HepG2 (cell line): ENCODE measurements at regions not wholly inside any gene's neighbourhood (a gene's known extent, or its start where the extent isn't known, plus 50 kb on each side); places are given as distances from the start of the nearest gene placed in this dataset.

Experiments
- ATAC-seq: fragments of 200-7000 bp; cut with Tn5 transposase; 3 replicates; pipeline ENCODE4 v1.9.1; 2020; ENCODE audit warnings: mild to moderate bottlenecking, moderate library complexity
- BruUV-seq: library from RNA; stranded (reverse); fragments of 400-500 nt; replicated peaks from 2 replicates; lab custom pipeline; 2021; lab: Mats Ljungman, UMichigan
- CTCF ChIA-PET: fragments of 300-600 bp; formaldehyde crosslinking; extraction: SDS; loops from one replicate; lab custom pipeline; 2021; ENCODE audit warnings: low total read pairs, inconsistent platforms, low intra/inter-chr PET ratio; lab: Yijun Ruan, JAX
- POLR2A ChIA-PET: fragments of 350-600 bp; sonication (Branson Sonifier 250); formaldehyde crosslinking; loops from one replicate; lab custom pipeline; 2020; ENCODE audit warnings: antibody characterized with exemption, inconsistent platforms; lab: Yijun Ruan, JAX
- DNase-seq: peaks from one replicate; pipeline ENCODE4 v3.0.0-alpha.2; 2015; ENCODE audit warnings: low spot score
- FAIRE-seq: peaks from 3 replicates; lab custom pipeline; 2011; peaks lifted over from hg19 to GRCh38; lab: Jason Lieb, UNC
- H2AFZ ChIP-seq: one replicate; pipeline ENCODE4 v1.6.1; 2011; ENCODE audit warnings: low read length, inconsistent platforms
- H3K27ac ChIP-seq: fragments of 300-600 bp; 3 replicates; pipeline ENCODE4 v1.8.0; 2011; ENCODE audit warnings: mixed run types, mild to moderate bottlenecking, mixed read lengths, low read length, inconsistent platforms; ENCODE audit not compliant: insufficient read depth; ENCODE audit errors: extremely low read length
- H3K27me3 ChIP-seq, 2 experiments: fragments of 200-600 bp in 1 of 2; 2 replicates in 1 of 2; 3 replicates in 1 of 2; pipeline versions ENCODE4 v1.6.0 to v1.8.0; 2011; ENCODE audit warnings: low read length in 2 of 2, mild to moderate bottlenecking in 2 of 2, moderate library complexity in 2 of 2, inconsistent platforms in 1 of 2; ENCODE audit not compliant: insufficient read depth in 2 of 2, control insufficient read depth in 1 of 2
- H3K36me3 ChIP-seq, 2 experiments: fragments of 200-600 bp in 1 of 2; replicated peaks in 1 of 2; 2 replicates in 1 of 2; 3 replicates in 1 of 2; pipeline versions ENCODE4 v1.5.1 to v1.8.0; 2011; ENCODE audit warnings: low read length in 2 of 2, inconsistent platforms in 1 of 2; ENCODE audit not compliant: insufficient read depth in 2 of 2, control insufficient read depth in 1 of 2
- H3K4me1 ChIP-seq: 2 replicates; pipeline ENCODE4 v1.5.1; 2012; ENCODE audit warnings: low read length, inconsistent platforms; ENCODE audit not compliant: insufficient read depth
- H3K4me2 ChIP-seq: 2 replicates; pipeline ENCODE4 v1.6.0; 2011; ENCODE audit warnings: low read depth, low read length, inconsistent platforms
- H3K4me3 ChIP-seq, 3 experiments: fragments of 200-600 bp in 1 of 3; sonication (generic), shearing (Covaris generic) in 1 of 3; replicated peaks in 1 of 3; 2 replicates each; pipeline ENCODE4 v1.5.1; 2011 to 2016; ENCODE audit warnings: low read length in 3 of 3, inconsistent platforms in 2 of 3, low read depth in 2 of 3, mild to moderate bottlenecking in 2 of 3, control low read depth in 1 of 3, mixed read lengths in 1 of 3; ENCODE audit not compliant: insufficient read depth in 1 of 3
- H3K79me2 ChIP-seq: one replicate; pipeline ENCODE4 v1.6.1; 2011; ENCODE audit warnings: low read length, inconsistent platforms; ENCODE audit not compliant: insufficient read depth
- H3K9ac ChIP-seq: 2 replicates; pipeline ENCODE4 v1.6.0; 2011; ENCODE audit warnings: mild to moderate bottlenecking, low read depth, low read length, inconsistent platforms; ENCODE audit not compliant: insufficient read depth
- H3K9me3 ChIP-seq: 2 replicates; pipeline ENCODE4 v1.5.1; 2012; ENCODE audit warnings: mild to moderate bottlenecking, low read length
- H4K20me1 ChIP-seq: 2 replicates; pipeline ENCODE4 v1.6.0; 2011; ENCODE audit warnings: inconsistent platforms, mild to moderate bottlenecking, low read length, moderate library complexity; ENCODE audit not compliant: insufficient read depth
- DNMT1 ChIP-seq: sonication (generic); formaldehyde crosslinking; IDR thresholded peaks from 2 replicates; pipeline ENCODE4 v1.5.1; 2020; ENCODE audit warnings: mild to moderate bottlenecking, missing genetic modification reagents
- DR1 ChIP-seq: sonication (generic); formaldehyde crosslinking; IDR thresholded peaks from 2 replicates; pipeline ENCODE4 v1.8.0; 2021; ENCODE audit warnings: mild to moderate bottlenecking, missing genetic modification reagents, inconsistent platforms
- GFI1 ChIP-seq: sonication (generic); formaldehyde crosslinking; IDR thresholded peaks from 2 replicates; pipeline ENCODE4 v1.5.0; 2020; ENCODE audit warnings: missing genetic modification reagents, mild to moderate bottlenecking, borderline replicate concordance
- ONECUT2 ChIP-seq: sonication (generic); formaldehyde crosslinking; IDR thresholded peaks from 2 replicates; pipeline ENCODE4 v1.4.0; 2020; ENCODE audit warnings: missing genetic modification reagents
- RXRB ChIP-seq: IDR thresholded peaks from 2 replicates; pipeline ENCODE4 v1.6.1; 2016; ENCODE audit warnings: borderline replicate concordance, missing genetic modification reagents, missing compliant biosample characterization
- SRF ChIP-seq: IDR thresholded peaks from 2 replicates; pipeline ENCODE4 v1.6.1; 2011; ENCODE audit warnings: mild to moderate bottlenecking, low read depth, low read length, moderate library complexity
- ZNF121 ChIP-seq: sonication (generic); formaldehyde crosslinking; IDR thresholded peaks from 2 replicates; pipeline ENCODE4 v1.5.0; 2020; ENCODE audit warnings: mild to moderate bottlenecking, missing genetic modification reagents
- ZNF367 ChIP-seq: sonication (generic); formaldehyde crosslinking; IDR thresholded peaks from 2 replicates; pipeline ENCODE4 v1.4.0; 2020; ENCODE audit warnings: missing genetic modification reagents, borderline replicate concordance
- ZNF468 ChIP-seq: sonication (generic); formaldehyde crosslinking; IDR thresholded peaks from 2 replicates; pipeline ENCODE4 v1.8.0; 2022; ENCODE audit warnings: mild to moderate bottlenecking, moderate library complexity, missing genetic modification reagents
- ZNF615 ChIP-seq: sonication (generic); formaldehyde crosslinking; IDR thresholded peaks from 2 replicates; pipeline ENCODE4 v1.5.0; 2020; ENCODE audit warnings: mild to moderate bottlenecking, missing genetic modification reagents, borderline replicate concordance
- ZNF678 ChIP-seq: sonication (generic); formaldehyde crosslinking; IDR thresholded peaks from 2 replicates; pipeline ENCODE4 v1.4.0; 2020; ENCODE audit warnings: mild to moderate bottlenecking, missing genetic modification reagents
- ZNF883 ChIP-seq: sonication (generic); formaldehyde crosslinking; IDR thresholded peaks from 2 replicates; pipeline ENCODE4 v1.5.1; 2020; ENCODE audit warnings: mild to moderate bottlenecking, missing genetic modification reagents; ENCODE audit errors: not compliant biosample characterization
- WGBS: methylation state at CpG from one replicate; pipeline ENCODE4 v1.1.6; 2017; ENCODE audit warnings: low lambda C conversion rate; 5-methylcytosine and 5-hydroxymethylcytosine counted together
- in situ Hi-C: cut with HindIII; loops from 2 replicates; pipeline ENCODE4 v1.10.0; 2017; ENCODE audit warnings: low pct_unique_long_range_greater_than_20kb; ENCODE audit not compliant: extremely low pct_ligation_motif_present
- intact Hi-C: fragments of 100-400 bp; cut with micrococcal nuclease; formaldehyde crosslinking; loops from one replicate; pipeline ENCODE4 v1.10.0; 2022; ENCODE audit not compliant: unreplicated experiment
- TF ChIP-seq, protein P1 (sequence below): sonication (generic); formaldehyde crosslinking; IDR thresholded peaks from 2 replicates; pipeline ENCODE4 v1.4.0; 2020; ENCODE audit warnings: missing genetic modification reagents
- TF ChIP-seq, protein P2 (sequence below): sonication (generic); formaldehyde crosslinking; IDR thresholded peaks from 2 replicates; pipeline ENCODE4 v1.4.0; 2020; ENCODE audit warnings: missing genetic modification reagents
- TF ChIP-seq, protein P3 (sequence below): sonication (generic); formaldehyde crosslinking; IDR thresholded peaks from 2 replicates; pipeline ENCODE4 v1.5.0; 2020; ENCODE audit warnings: mild to moderate bottlenecking, missing genetic modification reagents, borderline replicate concordance

DNA sequence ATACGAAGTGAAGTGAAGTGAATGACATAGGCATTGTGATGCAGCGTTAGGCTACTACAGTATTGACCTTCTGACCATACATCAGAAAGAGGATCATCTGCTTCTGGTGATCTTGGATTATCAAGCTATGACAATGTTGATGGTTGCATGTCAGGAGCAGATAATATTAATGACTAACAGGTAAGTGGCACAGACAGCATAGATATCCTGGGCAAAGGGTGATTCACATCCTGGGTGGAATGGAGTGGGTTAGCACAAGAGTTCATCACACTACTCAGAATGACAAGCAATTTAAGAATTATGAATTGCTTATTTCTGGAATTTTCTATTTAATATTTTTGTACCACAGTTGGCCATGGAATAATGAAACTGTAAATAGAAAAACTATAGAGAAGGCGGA, 397.9 kb upstream of the ATP2B1 start:
- no peaks in the 10 kb centered on the region for H4K20me1 ChIP-seq
- CTCF ChIA-PET: no interaction called here
- no peak for TF ChIP-seq GFI1 (CRISPR knock-in tag)
- TF ChIP-seq SRF: no peak
- no peak for TF ChIP-seq RXRB (CRISPR knock-in tag)
- no peak for TF ChIP-seq ZNF883 (CRISPR knock-in tag)
- TF ChIP-seq ZNF615 (CRISPR knock-in tag): no peak
- TF ChIP-seq ZNF678: no peak
- TF ChIP-seq, protein P1, sequence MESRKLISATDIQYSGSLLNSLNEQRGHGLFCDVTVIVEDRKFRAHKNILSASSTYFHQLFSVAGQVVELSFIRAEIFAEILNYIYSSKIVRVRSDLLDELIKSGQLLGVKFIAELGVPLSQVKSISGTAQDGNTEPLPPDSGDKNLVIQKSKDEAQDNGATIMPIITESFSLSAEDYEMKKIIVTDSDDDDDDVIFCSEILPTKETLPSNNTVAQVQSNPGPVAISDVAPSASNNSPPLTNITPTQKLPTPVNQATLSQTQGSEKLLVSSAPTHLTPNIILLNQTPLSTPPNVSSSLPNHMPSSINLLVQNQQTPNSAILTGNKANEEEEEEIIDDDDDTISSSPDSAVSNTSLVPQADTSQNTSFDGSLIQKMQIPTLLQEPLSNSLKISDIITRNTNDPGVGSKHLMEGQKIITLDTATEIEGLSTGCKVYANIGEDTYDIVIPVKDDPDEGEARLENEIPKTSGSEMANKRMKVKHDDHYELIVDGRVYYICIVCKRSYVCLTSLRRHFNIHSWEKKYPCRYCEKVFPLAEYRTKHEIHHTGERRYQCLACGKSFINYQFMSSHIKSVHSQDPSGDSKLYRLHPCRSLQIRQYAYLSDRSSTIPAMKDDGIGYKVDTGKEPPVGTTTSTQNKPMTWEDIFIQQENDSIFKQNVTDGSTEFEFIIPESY (CRISPR knock-in tag): no peak
- TF ChIP-seq, protein P2, sequence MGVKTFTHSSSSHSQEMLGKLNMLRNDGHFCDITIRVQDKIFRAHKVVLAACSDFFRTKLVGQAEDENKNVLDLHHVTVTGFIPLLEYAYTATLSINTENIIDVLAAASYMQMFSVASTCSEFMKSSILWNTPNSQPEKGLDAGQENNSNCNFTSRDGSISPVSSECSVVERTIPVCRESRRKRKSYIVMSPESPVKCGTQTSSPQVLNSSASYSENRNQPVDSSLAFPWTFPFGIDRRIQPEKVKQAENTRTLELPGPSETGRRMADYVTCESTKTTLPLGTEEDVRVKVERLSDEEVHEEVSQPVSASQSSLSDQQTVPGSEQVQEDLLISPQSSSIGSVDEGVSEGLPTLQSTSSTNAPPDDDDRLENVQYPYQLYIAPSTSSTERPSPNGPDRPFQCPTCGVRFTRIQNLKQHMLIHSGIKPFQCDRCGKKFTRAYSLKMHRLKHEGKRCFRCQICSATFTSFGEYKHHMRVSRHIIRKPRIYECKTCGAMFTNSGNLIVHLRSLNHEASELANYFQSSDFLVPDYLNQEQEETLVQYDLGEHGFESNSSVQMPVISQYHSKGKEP (CRISPR knock-in tag): no peak
- no peak for TF ChIP-seq DR1 (CRISPR knock-in tag)
- no peak for TF ChIP-seq ZNF367 (CRISPR knock-in tag)
- TF ChIP-seq DNMT1: no peak
- TF ChIP-seq ZNF121 (CRISPR knock-in tag): no peak
- no peak for TF ChIP-seq ONECUT2
- no peak for TF ChIP-seq ZNF468
- TF ChIP-seq, protein P3, sequence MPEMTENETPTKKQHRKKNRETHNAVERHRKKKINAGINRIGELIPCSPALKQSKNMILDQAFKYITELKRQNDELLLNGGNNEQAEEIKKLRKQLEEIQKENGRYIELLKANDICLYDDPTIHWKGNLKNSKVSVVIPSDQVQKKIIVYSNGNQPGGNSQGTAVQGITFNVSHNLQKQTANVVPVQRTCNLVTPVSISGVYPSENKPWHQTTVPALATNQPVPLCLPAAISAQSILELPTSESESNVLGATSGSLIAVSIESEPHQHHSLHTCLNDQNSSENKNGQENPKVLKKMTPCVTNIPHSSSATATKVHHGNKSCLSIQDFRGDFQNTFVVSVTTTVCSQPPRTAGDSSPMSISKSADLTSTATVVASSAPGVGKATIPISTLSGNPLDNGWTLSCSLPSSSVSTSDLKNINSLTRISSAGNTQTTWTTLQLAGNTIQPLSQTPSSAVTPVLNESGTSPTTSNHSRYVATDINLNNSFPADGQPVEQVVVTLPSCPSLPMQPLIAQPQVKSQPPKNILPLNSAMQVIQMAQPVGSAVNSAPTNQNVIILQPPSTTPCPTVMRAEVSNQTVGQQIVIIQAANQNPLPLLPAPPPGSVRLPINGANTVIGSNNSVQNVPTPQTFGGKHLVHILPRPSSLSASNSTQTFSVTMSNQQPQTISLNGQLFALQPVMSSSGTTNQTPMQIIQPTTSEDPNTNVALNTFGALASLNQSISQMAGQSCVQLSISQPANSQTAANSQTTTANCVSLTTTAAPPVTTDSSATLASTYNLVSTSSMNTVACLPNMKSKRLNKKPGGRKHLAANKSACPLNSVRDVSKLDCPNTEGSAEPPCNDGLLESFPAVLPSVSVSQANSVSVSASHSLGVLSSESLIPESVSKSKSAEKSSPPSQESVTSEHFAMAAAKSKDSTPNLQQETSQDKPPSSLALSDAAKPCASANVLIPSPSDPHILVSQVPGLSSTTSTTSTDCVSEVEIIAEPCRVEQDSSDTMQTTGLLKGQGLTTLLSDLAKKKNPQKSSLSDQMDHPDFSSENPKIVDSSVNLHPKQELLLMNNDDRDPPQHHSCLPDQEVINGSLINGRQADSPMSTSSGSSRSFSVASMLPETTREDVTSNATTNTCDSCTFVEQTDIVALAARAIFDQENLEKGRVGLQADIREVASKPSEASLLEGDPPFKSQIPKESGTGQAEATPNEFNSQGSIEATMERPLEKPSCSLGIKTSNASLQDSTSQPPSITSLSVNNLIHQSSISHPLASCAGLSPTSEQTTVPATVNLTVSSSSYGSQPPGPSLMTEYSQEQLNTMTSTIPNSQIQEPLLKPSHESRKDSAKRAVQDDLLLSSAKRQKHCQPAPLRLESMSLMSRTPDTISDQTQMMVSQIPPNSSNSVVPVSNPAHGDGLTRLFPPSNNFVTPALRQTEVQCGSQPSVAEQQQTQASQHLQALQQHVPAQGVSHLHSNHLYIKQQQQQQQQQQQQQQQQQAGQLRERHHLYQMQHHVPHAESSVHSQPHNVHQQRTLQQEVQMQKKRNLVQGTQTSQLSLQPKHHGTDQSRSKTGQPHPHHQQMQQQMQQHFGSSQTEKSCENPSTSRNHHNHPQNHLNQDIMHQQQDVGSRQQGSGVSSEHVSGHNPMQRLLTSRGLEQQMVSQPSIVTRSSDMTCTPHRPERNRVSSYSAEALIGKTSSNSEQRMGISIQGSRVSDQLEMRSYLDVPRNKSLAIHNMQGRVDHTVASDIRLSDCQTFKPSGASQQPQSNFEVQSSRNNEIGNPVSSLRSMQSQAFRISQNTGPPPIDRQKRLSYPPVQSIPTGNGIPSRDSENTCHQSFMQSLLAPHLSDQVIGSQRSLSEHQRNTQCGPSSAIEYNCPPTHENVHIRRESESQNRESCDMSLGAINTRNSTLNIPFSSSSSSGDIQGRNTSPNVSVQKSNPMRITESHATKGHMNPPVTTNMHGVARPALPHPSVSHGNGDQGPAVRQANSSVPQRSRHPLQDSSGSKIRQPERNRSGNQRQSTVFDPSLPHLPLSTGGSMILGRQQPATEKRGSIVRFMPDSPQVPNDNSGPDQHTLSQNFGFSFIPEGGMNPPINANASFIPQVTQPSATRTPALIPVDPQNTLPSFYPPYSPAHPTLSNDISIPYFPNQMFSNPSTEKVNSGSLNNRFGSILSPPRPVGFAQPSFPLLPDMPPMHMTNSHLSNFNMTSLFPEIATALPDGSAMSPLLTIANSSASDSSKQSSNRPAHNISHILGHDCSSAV (CRISPR knock-in tag): no peak

More for the DNA sequence above, 397.9 kb upstream of the ATP2B1 start:
- Histone ChIP-seq H3K79me2 (no peaks in the 10 kb centered on the region), H3K27me3 (no peaks in the 10 kb centered on the region), H3K9ac (no peak overlapping the region), H3K4me1 (no peaks in the 10 kb centered on the region), H3K4me3 (no peak overlapping the region), H3K36me3 (no peaks in the 10 kb centered on the region), H2AFZ (no peak overlapping the region), H3K4me2 (no peak overlapping the region), H3K9me3 (no peaks in the 10 kb centered on the region), H3K27ac (no peak overlapping the region)
- in situ Hi-C loops (no loop called here), intact Hi-C loops (no loop called here)
- FAIRE-seq: no peak
- no peak for ATAC-seq
- WGBS: 6% methylated on average over 3 of the region's 3 CpGs
- no TSS peak for BruUV-seq
- DNase-seq: no peak
- POLR2A ChIA-PET: no interaction called here
